ENCODE measurements at regions not wholly inside any gene's neighbourhood (a gene's known extent, or its start where the extent isn't known, plus 50 kb on each side); places are given as distances from the start of the nearest gene placed in this dataset.

DNA sequence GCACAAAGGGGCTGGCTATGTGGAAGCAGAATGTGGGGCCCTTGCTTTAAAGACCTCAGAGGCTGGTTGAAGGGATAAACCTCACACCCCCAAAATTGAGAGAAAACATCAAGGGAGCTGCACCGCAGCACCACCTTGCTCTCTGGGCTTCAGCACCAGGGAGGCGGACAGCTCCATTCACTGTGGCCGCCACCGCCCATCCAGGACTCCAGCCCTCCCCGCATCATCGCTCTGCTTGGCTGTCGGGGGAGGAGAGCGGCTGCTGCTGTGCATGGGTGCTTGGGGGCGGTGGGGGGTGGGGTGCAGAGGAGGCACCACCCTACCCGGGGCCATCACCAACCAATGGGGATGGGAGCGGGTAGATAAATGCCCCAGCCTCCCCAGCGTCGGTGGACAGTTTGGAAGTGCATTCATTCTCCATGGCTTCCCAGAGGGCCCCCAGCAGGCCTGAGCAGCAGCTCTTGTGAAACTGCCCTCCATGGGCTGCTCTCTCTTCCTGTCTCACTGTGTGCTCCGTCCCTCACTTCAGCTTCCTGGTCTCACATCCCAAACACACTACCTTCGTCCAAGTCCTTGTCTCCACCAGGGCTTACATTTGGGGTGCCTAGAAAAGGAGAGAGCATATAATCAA, 75.7 kb upstream of the BHLHE23 start:
- Histone ChIP-seq H3K27ac (ENCODE audit: low read depth, low read length) (no peak overlapping the region), H3K36me3 (ENCODE audit: insufficient read depth, low read length) (no peaks in the 10 kb centered on the region), H2AFZ (ENCODE audit: low read length, unreplicated experiment) (no peak overlapping the region), H3K4me3 (ENCODE audit: low read depth, low read length) (no peak overlapping the region), H3K27me3 (ENCODE audit: insufficient read depth, low read length) (peaks cover 79% of the 10 kb centered on the region), H3K4me1 (ENCODE audit: control insufficient read depth, insufficient read depth, low read length, unreplicated experiment) (no peaks in the 10 kb centered on the region), H3K79me2 (ENCODE audit: control insufficient read depth, insufficient read depth, low read length, unreplicated experiment) (no peaks in the 10 kb centered on the region)

GRCh38 chr20:63081831-63082230, 75.1 kb upstream of the BHLHE23 start:
- Histone ChIP-seq H2AFZ (ENCODE audit: low read length, unreplicated experiment) (no peak overlapping the region), H3K79me2 (ENCODE audit: control insufficient read depth, insufficient read depth, low read length, unreplicated experiment) (no peaks in the 10 kb centered on the region), H3K4me3 (ENCODE audit: low read depth, low read length) (no peak overlapping the region), H3K4me1 (ENCODE audit: control insufficient read depth, insufficient read depth, low read length, unreplicated experiment) (no peaks in the 10 kb centered on the region), H3K36me3 (ENCODE audit: insufficient read depth, low read length) (no peaks in the 10 kb centered on the region), H3K27me3 (ENCODE audit: insufficient read depth, low read length) (peaks cover 76% of the 10 kb centered on the region), H3K27ac (ENCODE audit: low read depth, low read length) (no peak overlapping the region)

DNA sequence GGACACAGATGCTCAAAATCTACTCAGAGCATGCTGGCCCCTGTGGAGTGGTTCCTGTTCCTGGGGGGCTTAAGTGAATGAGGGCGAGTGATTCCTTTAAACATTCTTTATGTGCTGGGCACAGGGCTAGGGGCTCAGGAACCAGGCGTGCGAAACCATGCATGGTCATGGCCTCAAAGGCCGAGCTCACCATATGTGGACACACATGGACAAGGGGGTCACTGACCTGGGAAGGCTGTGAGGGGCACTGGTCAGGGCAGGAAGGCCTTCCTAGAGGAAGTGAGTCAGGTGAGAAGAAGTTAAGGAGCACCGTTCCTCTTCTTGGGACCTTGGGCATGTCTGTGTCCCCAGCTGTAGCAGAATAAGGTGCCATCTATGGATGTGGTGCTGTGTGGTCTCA, 74.6 kb upstream of the BHLHE23 start:
- H3K4me1 ChIP-seq (ENCODE audit: control insufficient read depth, insufficient read depth, low read length, unreplicated experiment), result no peaks in the 10 kb centered on the region
- no peak overlapping the region for H3K27ac ChIP-seq (ENCODE audit: low read depth, low read length)
- H2AFZ ChIP-seq (ENCODE audit: low read length, unreplicated experiment), result no peak overlapping the region
- H3K36me3 ChIP-seq (ENCODE audit: insufficient read depth, low read length), result no peaks in the 10 kb centered on the region
- peaks cover 76% of the 10 kb centered on the region for H3K27me3 ChIP-seq (ENCODE audit: insufficient read depth, low read length)
- H3K4me3 ChIP-seq (ENCODE audit: low read depth, low read length), result no peak overlapping the region
- no peaks in the 10 kb centered on the region for H3K79me2 ChIP-seq (ENCODE audit: control insufficient read depth, insufficient read depth, low read length, unreplicated experiment)

DNA sequence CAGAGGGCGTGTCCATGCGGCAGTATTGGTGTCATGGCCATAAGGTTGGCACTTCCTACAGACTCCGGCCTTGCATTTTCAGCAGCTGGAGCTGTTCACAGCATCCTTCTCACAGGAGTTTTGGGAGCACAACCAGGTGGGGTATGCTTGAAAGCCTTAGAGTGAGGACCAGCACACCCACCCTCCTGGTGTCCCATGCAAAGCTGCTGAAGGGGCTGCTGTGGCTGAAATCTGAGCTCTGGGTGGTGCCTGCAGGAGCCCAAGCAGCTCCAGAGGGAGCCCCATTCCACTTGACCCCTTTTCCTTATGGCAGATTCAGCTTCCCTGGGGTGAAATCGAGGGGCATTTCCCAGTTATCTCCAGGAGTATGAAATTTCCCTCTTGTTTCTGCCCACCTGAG, 74.0 kb upstream of the BHLHE23 start:
- no peaks in the 10 kb centered on the region for H3K36me3 ChIP-seq (ENCODE audit: insufficient read depth, low read length)
- H3K27me3 ChIP-seq (ENCODE audit: insufficient read depth, low read length), result peaks cover 76% of the 10 kb centered on the region
- no peaks in the 10 kb centered on the region for H3K4me1 ChIP-seq (ENCODE audit: control insufficient read depth, insufficient read depth, low read length, unreplicated experiment)
- no peaks in the 10 kb centered on the region for H3K79me2 ChIP-seq (ENCODE audit: control insufficient read depth, insufficient read depth, low read length, unreplicated experiment)
- H2AFZ ChIP-seq (ENCODE audit: low read length, unreplicated experiment), result no peak overlapping the region
- no peak overlapping the region for H3K27ac ChIP-seq (ENCODE audit: low read depth, low read length)
- no peak overlapping the region for H3K4me3 ChIP-seq (ENCODE audit: low read depth, low read length)

- Histone ChIP-seq H3K27me3 (ENCODE audit: insufficient read depth, low read length) (peaks cover 76% of the 10 kb centered on the region), H3K4me3 (ENCODE audit: low read depth, low read length) (no peak overlapping the region), H2AFZ (ENCODE audit: low read length, unreplicated experiment) (no peak overlapping the region), H3K79me2 (ENCODE audit: control insufficient read depth, insufficient read depth, low read length, unreplicated experiment) (no peaks in the 10 kb centered on the region), H3K27ac (ENCODE audit: low read depth, low read length) (no peak overlapping the region), H3K36me3 (ENCODE audit: insufficient read depth, low read length) (no peaks in the 10 kb centered on the region), H3K4me1 (ENCODE audit: control insufficient read depth, insufficient read depth, low read length, unreplicated experiment) (no peaks in the 10 kb centered on the region)
Observed at GRCh38 chr20:63080411-63080810, 73.6 kb upstream of the BHLHE23 start.

- H3K27me3 ChIP-seq (ENCODE audit: insufficient read depth, low read length), result peaks cover 76% of the 10 kb centered on the region
Observed at GRCh38 chr20:63079971-63080370, 73.2 kb upstream of the BHLHE23 start.

DNA sequence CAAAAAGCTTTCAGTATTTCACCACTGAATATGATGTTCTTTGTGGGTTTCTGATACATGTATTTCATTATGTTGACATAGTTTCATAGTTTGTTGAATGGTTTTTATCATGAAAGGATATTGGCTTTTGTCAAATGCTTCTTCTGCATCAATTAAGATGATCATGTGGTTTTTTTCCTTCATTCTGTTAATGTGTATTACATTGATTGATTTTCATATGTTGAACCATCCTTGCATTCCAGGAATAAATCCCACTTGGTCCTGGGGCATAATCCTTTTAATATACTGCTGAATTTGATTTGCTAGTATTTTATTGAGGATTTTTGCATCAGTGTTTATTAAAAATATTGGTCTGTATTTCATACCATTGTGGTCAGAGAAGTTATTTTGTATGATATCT, 70.9 kb upstream of the BHLHE23 start:
- Histone ChIP-seq H3K36me3 (ENCODE audit: insufficient read depth, low read length) (no peaks in the 10 kb centered on the region), H3K4me1 (ENCODE audit: control insufficient read depth, insufficient read depth, low read length, unreplicated experiment) (no peaks in the 10 kb centered on the region), H3K27me3 (ENCODE audit: insufficient read depth, low read length) (peaks cover 76% of the 10 kb centered on the region), H3K79me2 (ENCODE audit: control insufficient read depth, insufficient read depth, low read length, unreplicated experiment) (no peaks in the 10 kb centered on the region), H3K27ac (ENCODE audit: low read depth, low read length) (no peak overlapping the region), H2AFZ (ENCODE audit: low read length, unreplicated experiment) (no peak overlapping the region), H3K4me3 (ENCODE audit: low read depth, low read length) (no peak overlapping the region)

More at GRCh38 chr20:63079971-63080370, 73.2 kb upstream of the BHLHE23 start:
- no peak overlapping the region for H2AFZ ChIP-seq (ENCODE audit: low read length, unreplicated experiment)
- no peak overlapping the region for H3K4me3 ChIP-seq (ENCODE audit: low read depth, low read length)
- no peaks in the 10 kb centered on the region for H3K4me1 ChIP-seq (ENCODE audit: control insufficient read depth, insufficient read depth, low read length, unreplicated experiment)
- no peaks in the 10 kb centered on the region for H3K79me2 ChIP-seq (ENCODE audit: control insufficient read depth, insufficient read depth, low read length, unreplicated experiment)
- no peak overlapping the region for H3K27ac ChIP-seq (ENCODE audit: low read depth, low read length)
- H3K36me3 ChIP-seq (ENCODE audit: insufficient read depth, low read length), result no peaks in the 10 kb centered on the region

DNA sequence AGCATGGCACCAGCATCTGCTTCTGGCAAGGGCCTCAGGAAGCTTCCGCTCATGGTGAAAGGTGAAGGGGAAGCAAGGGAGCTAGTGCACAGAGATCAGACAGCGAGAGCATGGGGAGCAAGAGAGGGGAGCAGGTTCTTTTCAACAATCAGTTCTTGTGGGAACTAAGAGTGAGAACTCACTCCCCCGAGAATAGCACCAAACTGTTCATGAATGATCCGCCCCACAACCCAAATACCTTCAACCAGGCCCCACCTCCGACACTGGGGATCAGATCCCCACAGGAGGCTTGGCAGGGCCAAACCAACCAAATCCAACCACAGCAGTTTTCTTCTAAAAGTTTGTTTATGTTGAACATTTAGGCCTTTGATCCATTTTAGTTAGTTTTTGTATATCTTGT, 69.7 kb upstream of the BHLHE23 start:
- Histone ChIP-seq H3K79me2 (ENCODE audit: control insufficient read depth, insufficient read depth, low read length, unreplicated experiment) (no peaks in the 10 kb centered on the region), H3K27ac (ENCODE audit: low read depth, low read length) (no peak overlapping the region), H3K4me3 (ENCODE audit: low read depth, low read length) (no peak overlapping the region), H3K36me3 (ENCODE audit: insufficient read depth, low read length) (no peaks in the 10 kb centered on the region), H3K4me1 (ENCODE audit: control insufficient read depth, insufficient read depth, low read length, unreplicated experiment) (no peaks in the 10 kb centered on the region), H2AFZ (ENCODE audit: low read length, unreplicated experiment) (no peak overlapping the region), H3K27me3 (ENCODE audit: insufficient read depth, low read length) (peaks cover 78% of the 10 kb centered on the region)

GRCh38 chr20:63074631-63075030, 67.9 kb upstream of the BHLHE23 start:
- H3K27ac ChIP-seq (ENCODE audit: low read depth, low read length), result no peak overlapping the region
- H2AFZ ChIP-seq (ENCODE audit: low read length, unreplicated experiment), result no peak overlapping the region
- H3K27me3 ChIP-seq (ENCODE audit: insufficient read depth, low read length), result peaks cover 85% of the 10 kb centered on the region
- no peak overlapping the region for H3K4me3 ChIP-seq (ENCODE audit: low read depth, low read length)
- no peaks in the 10 kb centered on the region for H3K36me3 ChIP-seq (ENCODE audit: insufficient read depth, low read length)
- no peaks in the 10 kb centered on the region for H3K79me2 ChIP-seq (ENCODE audit: control insufficient read depth, insufficient read depth, low read length, unreplicated experiment)
- no peaks in the 10 kb centered on the region for H3K4me1 ChIP-seq (ENCODE audit: control insufficient read depth, insufficient read depth, low read length, unreplicated experiment)

GRCh38 chr20:63074182-63074581, 67.4 kb upstream of the BHLHE23 start:
- no peak overlapping the region for H3K4me3 ChIP-seq (ENCODE audit: low read depth, low read length)
- no peak overlapping the region for H2AFZ ChIP-seq (ENCODE audit: low read length, unreplicated experiment)
- H3K27ac ChIP-seq (ENCODE audit: low read depth, low read length), result no peak overlapping the region
- peaks cover 81% of the 10 kb centered on the region for H3K27me3 ChIP-seq (ENCODE audit: insufficient read depth, low read length)
- no peaks in the 10 kb centered on the region for H3K36me3 ChIP-seq (ENCODE audit: insufficient read depth, low read length)
- no peaks in the 10 kb centered on the region for H3K79me2 ChIP-seq (ENCODE audit: control insufficient read depth, insufficient read depth, low read length, unreplicated experiment)
- no peaks in the 10 kb centered on the region for H3K4me1 ChIP-seq (ENCODE audit: control insufficient read depth, insufficient read depth, low read length, unreplicated experiment)

- Histone ChIP-seq H2AFZ (ENCODE audit: low read length, unreplicated experiment) (no peak overlapping the region), H3K4me3 (ENCODE audit: low read depth, low read length) (no peak overlapping the region), H3K4me1 (ENCODE audit: control insufficient read depth, insufficient read depth, low read length, unreplicated experiment) (no peaks in the 10 kb centered on the region), H3K79me2 (ENCODE audit: control insufficient read depth, insufficient read depth, low read length, unreplicated experiment) (no peaks in the 10 kb centered on the region), H3K27ac (ENCODE audit: low read depth, low read length) (no peak overlapping the region), H3K36me3 (ENCODE audit: insufficient read depth, low read length) (no peaks in the 10 kb centered on the region), H3K27me3 (ENCODE audit: insufficient read depth, low read length) (peaks cover 76% of the 10 kb centered on the region)
Observed at GRCh38 chr20:63073738-63074065, 66.9 kb upstream of the BHLHE23 start.

Data from ACC112 (cell line).